Right lobe of liver (tissue), 4 donors: ENCODE measurements at regions not wholly inside any gene's neighbourhood (a gene's known extent, or its start where the extent isn't known, plus 50 kb on each side); places are given as distances from the start of the nearest gene placed in this dataset.

Source experiments
- POLR2A ChIP-seq: fragments of 450-650 bp; IDR thresholded peaks from one replicate; pipeline ENCODE4 v1.6.1; 2017; ENCODE audit warnings: antibody characterized with exemption, mild to moderate bottlenecking
- TF ChIP-seq, protein P1 (sequence below), 4 donors: fragments of 200-600 bp in 3 of 4; fragments of 450-650 bp in 1 of 4; IDR thresholded peaks; one replicate each; pipeline versions ENCODE4 v1.5.1 to v1.8.0; 2016 to 2022; ENCODE audit warnings: antibody characterized with exemption in 4 of 4, mild to moderate bottlenecking in 2 of 4
- donor health status: DM: no; HTN: no; CAD: no.
- donor health status: DM: no; HTN: no; CAD: no.
- donor health status: DM: no; HTN: yes; CAD: no.

DNA sequence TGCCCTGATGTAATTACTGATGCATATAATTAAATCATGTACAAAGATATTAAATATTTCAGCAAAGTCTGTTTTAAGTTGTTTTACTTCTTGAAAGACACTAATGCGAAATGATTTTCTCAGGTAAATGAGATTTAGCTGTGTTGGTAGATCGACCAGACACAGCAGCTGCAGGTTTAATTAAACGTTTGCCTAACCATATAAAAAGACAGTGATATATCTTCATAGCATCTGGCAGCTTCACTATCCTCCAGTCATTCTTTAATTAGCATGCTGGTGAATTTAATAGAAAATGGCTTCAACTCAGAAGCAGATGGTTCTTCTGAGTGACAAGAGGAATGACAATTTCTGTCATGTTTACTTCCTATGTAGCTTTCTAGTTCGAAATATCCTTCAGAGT is 69.3 kb downstream of the NHLRC3 start:
- TF ChIP-seq, protein P1, sequence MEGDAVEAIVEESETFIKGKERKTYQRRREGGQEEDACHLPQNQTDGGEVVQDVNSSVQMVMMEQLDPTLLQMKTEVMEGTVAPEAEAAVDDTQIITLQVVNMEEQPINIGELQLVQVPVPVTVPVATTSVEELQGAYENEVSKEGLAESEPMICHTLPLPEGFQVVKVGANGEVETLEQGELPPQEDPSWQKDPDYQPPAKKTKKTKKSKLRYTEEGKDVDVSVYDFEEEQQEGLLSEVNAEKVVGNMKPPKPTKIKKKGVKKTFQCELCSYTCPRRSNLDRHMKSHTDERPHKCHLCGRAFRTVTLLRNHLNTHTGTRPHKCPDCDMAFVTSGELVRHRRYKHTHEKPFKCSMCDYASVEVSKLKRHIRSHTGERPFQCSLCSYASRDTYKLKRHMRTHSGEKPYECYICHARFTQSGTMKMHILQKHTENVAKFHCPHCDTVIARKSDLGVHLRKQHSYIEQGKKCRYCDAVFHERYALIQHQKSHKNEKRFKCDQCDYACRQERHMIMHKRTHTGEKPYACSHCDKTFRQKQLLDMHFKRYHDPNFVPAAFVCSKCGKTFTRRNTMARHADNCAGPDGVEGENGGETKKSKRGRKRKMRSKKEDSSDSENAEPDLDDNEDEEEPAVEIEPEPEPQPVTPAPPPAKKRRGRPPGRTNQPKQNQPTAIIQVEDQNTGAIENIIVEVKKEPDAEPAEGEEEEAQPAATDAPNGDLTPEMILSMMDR (IDR thresholded peaks at IDR 0.05) = no peak
- no peak for TF ChIP-seq POLR2A
